Common myeloid progenitor, CD34-positive (primary cell): ENCODE measurements at regions not wholly inside any gene's neighbourhood (a gene's known extent, or its start where the extent isn't known, plus 50 kb on each side); places are given as distances from the start of the nearest gene placed in this dataset.

Source experiments
- CTCF ChIA-PET: fragments of 350-600 bp; sonication (Branson Sonifier 250); formaldehyde crosslinking; loops from one replicate; lab custom pipeline; 2021; ENCODE audit warnings: antibody characterized with exemption; lab: Charles Lee
- POLR2A ChIA-PET: fragments of 350-600 bp; sonication (Branson Sonifier 250); formaldehyde crosslinking; loops from one replicate; lab custom pipeline; 2021; ENCODE audit warnings: antibody characterized with exemption; lab: Charles Lee
- DNase-seq, 3 donors: peaks; one replicate each; pipeline versions ENCODE4 v3.0.0 to v3.0.0-alpha.2; 2013
- H3K27ac ChIP-seq, 2 experiments: 1 replicate in 1 of 2; 2 replicates in 1 of 2; pipeline ENCODE4 v1.7.0; 2013; ENCODE audit warnings: inconsistent platforms in 2 of 2, low read length in 2 of 2, mild to moderate bottlenecking in 2 of 2, low read depth in 1 of 2, moderate library complexity in 1 of 2; ENCODE audit not compliant: severe bottlenecking in 2 of 2, insufficient read depth in 1 of 2, poor library complexity in 1 of 2
- H3K27me3 ChIP-seq, 5 experiments: replicated peaks in 2 of 5; 1 replicate in 3 of 5; 2 replicates in 2 of 5; pipeline versions ENCODE4 v1.6.1 to v1.7.0; 2013; ENCODE audit warnings: low read length in 4 of 5, mild to moderate bottlenecking in 2 of 5, moderate library complexity in 2 of 5, inconsistent platforms in 1 of 5; ENCODE audit not compliant: insufficient read depth in 5 of 5, control insufficient read depth in 4 of 5
- H3K36me3 ChIP-seq, 4 experiments: 1 replicate in 2 of 4; 2 replicates in 2 of 4; pipeline versions ENCODE4 v1.6.1 to v1.7.0; 2013; ENCODE audit warnings: low read length in 3 of 4, control low read depth in 1 of 4, mild to moderate bottlenecking in 1 of 4; ENCODE audit not compliant: control insufficient read depth in 4 of 4, insufficient read depth in 4 of 4
- H3K4me1 ChIP-seq, 4 experiments: 1 replicate in 3 of 4; 2 replicates in 1 of 4; pipeline versions ENCODE4 v1.6.1 to v1.7.1; 2013; ENCODE audit warnings: low read length in 3 of 4, mild to moderate bottlenecking in 3 of 4, control low read depth in 1 of 4, inconsistent platforms in 1 of 4, moderate library complexity in 1 of 4; ENCODE audit not compliant: control insufficient read depth in 4 of 4, insufficient read depth in 4 of 4; ENCODE audit errors: control extremely low read depth in 1 of 4
- H3K4me3 ChIP-seq, 7 experiments: 1 replicate in 4 of 7; 2 replicates in 3 of 7; pipeline versions ENCODE4 v1.5.1 to v1.7.0; 2013; ENCODE audit warnings: mild to moderate bottlenecking in 7 of 7, low read length in 6 of 7, moderate library complexity in 6 of 7, inconsistent platforms in 2 of 7, low read depth in 2 of 7, control low read depth in 1 of 7; ENCODE audit not compliant: insufficient read depth in 4 of 7, control insufficient read depth in 1 of 7; ENCODE audit errors: extremely low read depth in 1 of 7
- H3K9me3 ChIP-seq, 5 experiments: 1 replicate in 4 of 5; 2 replicates in 1 of 5; pipeline versions ENCODE4 v1.6.1 to v1.7.1; 2013; ENCODE audit warnings: low read length in 4 of 5, mild to moderate bottlenecking in 2 of 5, inconsistent platforms in 1 of 5, low read depth in 1 of 5, moderate library complexity in 1 of 5; ENCODE audit not compliant: control insufficient read depth in 4 of 5, insufficient read depth in 2 of 5; ENCODE audit errors: control extremely low read depth in 1 of 5
- WGBS: methylation state at CpG from one replicate; pipeline ENCODE4 v1.1.5; 2013; ENCODE audit not compliant: insufficient coverage; 5-methylcytosine and 5-hydroxymethylcytosine counted together

GRCh38 chr12:46884362-46884761, 58.6 kb upstream of the SLC38A4 start:
- ChIA-PET POLR2A (no interaction called here), CTCF (no interaction called here)
- H3K36me3 ChIP-seq: no peaks in the 10 kb centered on the region
- no peaks in the 10 kb centered on the region for H3K27me3 ChIP-seq
- no peaks in the 10 kb centered on the region for H3K4me1 ChIP-seq
- no peaks in the 10 kb centered on the region for H3K9me3 ChIP-seq
- H3K4me3 ChIP-seq: no peak overlapping the region
- no peak for DNase-seq
- H3K27ac ChIP-seq: no peak overlapping the region

- POLR2A ChIA-PET: no interaction called here
- DNase-seq: no peak
- WGBS: 86% methylated on average over 2 of the region's 2 CpGs
- no peaks in the 10 kb centered on the region for H3K4me1 ChIP-seq
- CTCF ChIA-PET: no interaction called here
- no peak overlapping the region for H3K4me3 ChIP-seq
- H3K9me3 ChIP-seq: no peaks in the 10 kb centered on the region
- no peak overlapping the region for H3K27ac ChIP-seq
- no peaks in the 10 kb centered on the region for H3K27me3 ChIP-seq
- no peaks in the 10 kb centered on the region for H3K36me3 ChIP-seq
Measured at GRCh38 chr12:46886541-46887041, 60.8 kb upstream of the SLC38A4 start.

- CTCF ChIA-PET: no interaction called here
Measured at GRCh38 chr12:46887870-46888269, 62.1 kb upstream of the SLC38A4 start.

GRCh38 chr12:46888568-46888967, 62.8 kb upstream of the SLC38A4 start:
- Histone ChIP-seq H3K4me3 (no peak overlapping the region), H3K27ac (no peak overlapping the region), H3K36me3 (no peaks in the 10 kb centered on the region), H3K4me1 (no peaks in the 10 kb centered on the region), H3K9me3 (no peaks in the 10 kb centered on the region), H3K27me3 (no peaks in the 10 kb centered on the region)
- POLR2A ChIA-PET: no interaction called here
- CTCF ChIA-PET: no interaction called here
- no peak for DNase-seq
- 95% methylated on average over 3 of the region's 3 CpGs for WGBS

More at GRCh38 chr12:46887870-46888269, 62.1 kb upstream of the SLC38A4 start:
- no peaks in the 10 kb centered on the region for H3K27me3 ChIP-seq
- POLR2A ChIA-PET: no interaction called here
- no peaks in the 10 kb centered on the region for H3K36me3 ChIP-seq
- no peak overlapping the region for H3K27ac ChIP-seq
- H3K4me1 ChIP-seq: no peaks in the 10 kb centered on the region
- no peak for DNase-seq
- H3K9me3 ChIP-seq: no peaks in the 10 kb centered on the region
- no peak overlapping the region for H3K4me3 ChIP-seq

GRCh38 chr12:46891306-46891705, 65.5 kb upstream of the SLC38A4 start:
- Histone ChIP-seq H3K36me3 (no peaks in the 10 kb centered on the region), H3K27me3 (no peaks in the 10 kb centered on the region), H3K27ac (no peak overlapping the region), H3K4me1 (no peaks in the 10 kb centered on the region), H3K9me3 (no peaks in the 10 kb centered on the region), H3K4me3 (no peak overlapping the region)
- ChIA-PET POLR2A (no interaction called here), CTCF (no interaction called here)
- DNase-seq: no peak
- 100% methylated on average over 1 of the region's 1 CpG for WGBS

GRCh38 chr12:46892034-46892705, 66.4 kb upstream of the SLC38A4 start:
- ChIA-PET CTCF (no interaction called here), POLR2A (no interaction called here)
- Histone ChIP-seq H3K4me1 (no peaks in the 10 kb centered on the region), H3K4me3 (no peak overlapping the region), H3K9me3 (no peaks in the 10 kb centered on the region), H3K27ac (no peak overlapping the region), H3K27me3 (no peaks in the 10 kb centered on the region), H3K36me3 (no peaks in the 10 kb centered on the region)
- WGBS: 91% methylated on average over 10 of the region's 11 CpGs
- no peak for DNase-seq

- Histone ChIP-seq H3K4me1 (no peaks in the 10 kb centered on the region), H3K36me3 (no peaks in the 10 kb centered on the region), H3K9me3 (peaks cover 0 to 2% (median 0%) of the 10 kb centered on the region in 5 experiments), H3K27ac (no peak overlapping the region), H3K4me3 (no peak overlapping the region), H3K27me3 (no peaks in the 10 kb centered on the region)
- no CpG with 5 or more reads among the region's 4 CpGs for WGBS
- ChIA-PET CTCF (no interaction called here), POLR2A (no interaction called here)
- DNase-seq: no peak
Measured at GRCh38 chr12:46892887-46893286, 67.1 kb upstream of the SLC38A4 start.
